Stimulated activated CD4-positive, alpha-beta T cell treated with anti-CD3 and anti-CD28 coated beads, Interleukin-2, amount 100 ng/mL, for 48 hours (primary cell): ENCODE measurements at regions not wholly inside any gene's neighbourhood (a gene's known extent, or its start where the extent isn't known, plus 50 kb on each side); places are given as distances from the start of the nearest gene placed in this dataset.
A peak's percentile ranks its signal among the peaks of the same experiment; 100 is the strongest.

ENCODE experiments used
- DNase-seq, 2 donors: peaks; one replicate each; pipeline ENCODE4 v3.0.0-alpha.2; 2020

DNA sequence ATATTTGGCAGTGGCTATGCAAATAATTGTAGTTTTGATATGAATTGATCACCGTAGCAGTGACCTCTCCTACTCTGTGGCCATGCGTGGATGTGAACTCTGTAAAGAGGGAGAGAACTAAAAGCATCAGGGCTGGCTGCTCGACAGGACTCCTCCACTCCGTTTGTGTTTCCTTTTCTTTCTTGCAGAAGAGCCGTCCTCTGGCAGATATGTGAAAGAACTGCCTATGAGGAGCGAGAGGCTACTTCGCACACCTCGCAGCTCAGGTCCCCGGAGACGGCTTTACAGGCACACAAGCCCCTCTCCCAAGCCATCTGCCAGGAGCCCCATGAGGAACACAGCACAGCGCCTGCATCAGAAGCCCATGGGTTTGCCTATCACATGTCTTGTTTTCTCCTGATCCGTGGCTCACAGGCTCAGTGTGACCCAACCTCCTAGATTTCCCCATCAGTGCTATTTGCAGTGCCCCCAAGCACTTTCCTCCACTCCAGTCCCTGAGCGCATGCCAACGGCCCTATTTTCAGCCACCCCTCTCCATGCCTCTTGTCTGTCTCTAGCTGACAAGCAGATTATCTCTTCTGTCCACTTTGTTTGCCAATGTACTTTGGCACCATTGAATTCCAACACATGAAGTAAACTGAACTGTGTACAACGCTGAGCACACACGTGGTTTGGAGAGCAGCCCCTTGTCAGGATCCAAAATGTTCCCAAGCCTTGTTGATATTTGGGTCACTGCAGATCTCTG, 164.3 kb upstream of the AKR1E2 start:
- no peak for DNase-seq

DNA sequence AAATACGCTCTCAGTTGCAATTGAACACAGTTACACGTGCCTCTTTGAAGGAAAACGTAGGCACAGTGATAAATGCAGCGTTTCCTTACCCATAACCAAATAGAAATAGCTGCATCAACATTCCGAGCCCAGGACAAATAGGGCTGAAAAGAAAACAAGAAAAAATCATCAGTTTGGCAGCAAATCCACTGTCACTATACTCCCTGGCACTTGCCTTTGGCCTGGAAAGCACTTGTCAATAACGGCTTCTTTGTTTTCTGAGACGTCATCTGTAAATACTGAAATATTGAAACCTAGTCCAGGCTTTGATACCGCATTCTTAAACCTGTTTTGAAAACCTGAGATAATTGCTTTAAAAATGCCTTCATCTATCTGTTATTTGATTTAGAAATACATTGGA, 167.2 kb upstream of the AKR1E2 start:
- DNase-seq: no peak

DNA sequence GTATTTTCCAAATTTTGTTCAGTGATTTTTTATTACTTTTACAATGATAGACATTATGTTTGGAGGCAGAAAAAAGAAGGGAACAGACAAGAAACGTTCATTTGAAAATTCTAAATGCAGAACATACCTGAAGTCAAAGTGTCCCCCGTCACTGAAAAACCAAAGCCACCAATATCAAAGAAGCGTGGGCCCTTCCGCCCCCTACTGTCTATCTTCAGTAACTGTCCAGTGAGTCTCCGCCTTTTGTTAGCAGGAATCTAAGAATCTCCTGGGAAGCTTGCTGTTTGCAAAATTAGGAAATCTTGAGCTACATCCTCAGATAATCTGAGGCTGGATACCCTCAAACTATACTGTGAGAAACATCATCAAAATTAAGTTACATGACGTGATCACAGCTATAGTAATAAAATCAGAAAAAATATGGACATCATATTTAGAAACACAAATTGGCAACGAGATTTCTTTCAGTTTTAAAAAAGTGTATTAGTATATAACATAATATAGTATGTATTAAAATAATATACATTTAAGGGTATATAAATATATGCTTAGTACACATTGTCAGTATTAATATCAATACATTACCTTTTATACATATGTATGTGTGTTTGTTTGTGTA, 169.3 kb upstream of the AKR1E2 start:
- DNase-seq: peak; percentile 16 to 25

DNA sequence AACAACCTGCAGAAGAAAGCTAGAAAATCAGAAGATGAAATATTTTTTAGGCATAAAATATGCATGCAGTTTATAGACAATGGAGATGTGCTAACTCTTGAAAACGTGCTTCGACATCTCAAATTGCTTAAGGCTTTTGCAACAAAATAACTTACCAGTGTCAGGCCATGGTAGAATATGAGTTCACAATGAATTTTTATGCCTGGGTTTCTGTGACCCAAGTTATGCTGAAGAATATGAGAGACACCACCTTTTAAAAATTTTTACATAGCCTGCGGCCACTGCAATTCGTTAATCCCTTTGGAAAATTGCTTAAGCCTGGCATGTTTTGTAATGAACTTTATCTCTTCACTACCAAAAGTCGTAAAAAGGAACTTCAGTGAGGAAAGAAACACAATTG, 170.1 kb upstream of the AKR1E2 start:
- no peak for DNase-seq

DNA sequence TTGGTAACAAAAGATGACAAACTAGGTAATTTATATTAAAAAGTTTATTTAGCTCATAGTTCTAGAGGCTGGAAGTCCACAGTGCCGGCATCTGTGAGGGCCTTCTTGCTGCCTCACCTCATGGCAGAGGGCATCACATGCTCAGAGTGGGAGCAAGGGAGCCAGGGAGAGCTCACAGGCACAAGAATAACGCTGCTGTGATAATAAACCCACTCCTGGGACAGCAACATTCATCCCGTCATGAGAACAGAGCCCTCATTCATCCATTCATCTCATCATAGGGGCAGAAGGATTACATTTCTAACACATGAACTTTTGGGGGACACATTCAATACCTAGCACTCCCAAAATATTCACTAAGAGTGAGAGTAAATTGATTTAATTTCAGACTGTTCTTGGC, 170.6 kb upstream of the AKR1E2 start:
- no peak for DNase-seq

DNA sequence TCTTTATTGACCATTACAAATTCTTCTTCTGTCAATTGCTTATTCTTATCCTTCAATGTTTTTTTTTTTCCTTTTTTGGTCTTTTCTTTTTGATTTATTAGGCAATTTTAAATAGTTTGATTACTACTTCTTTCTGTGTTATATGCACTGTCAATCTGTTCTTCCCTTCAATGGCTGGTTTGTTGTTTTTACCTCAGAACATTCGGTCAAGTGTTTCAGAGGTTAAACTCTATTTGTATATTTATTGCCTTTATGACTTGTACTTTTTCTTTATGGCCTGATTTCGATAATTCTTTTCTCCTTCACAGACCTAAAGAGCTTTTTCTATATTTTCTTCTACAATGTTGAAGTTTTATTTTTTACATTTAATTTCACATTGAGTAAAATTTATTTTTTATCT, 171.5 kb upstream of the AKR1E2 start:
- no peak for DNase-seq

DNA sequence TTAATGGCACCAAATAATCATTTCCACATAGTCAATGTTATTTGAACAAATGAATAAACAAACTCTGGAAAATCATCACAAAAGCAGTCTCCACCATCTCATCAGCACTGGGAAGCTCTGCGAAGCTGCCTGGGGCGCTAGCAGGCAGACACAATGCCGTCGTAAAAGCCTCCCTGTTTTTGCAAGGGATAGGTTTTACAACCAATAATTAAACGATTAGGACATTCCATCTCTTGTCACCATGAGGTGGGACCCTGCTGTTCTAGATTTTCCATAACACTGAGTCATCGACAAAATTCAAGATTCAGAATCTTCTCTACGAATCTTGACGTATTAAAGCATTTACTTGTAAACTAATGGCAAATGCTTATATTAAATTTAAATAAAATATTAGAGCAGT, 172.8 kb upstream of the AKR1E2 start:
- no peak for DNase-seq

DNA sequence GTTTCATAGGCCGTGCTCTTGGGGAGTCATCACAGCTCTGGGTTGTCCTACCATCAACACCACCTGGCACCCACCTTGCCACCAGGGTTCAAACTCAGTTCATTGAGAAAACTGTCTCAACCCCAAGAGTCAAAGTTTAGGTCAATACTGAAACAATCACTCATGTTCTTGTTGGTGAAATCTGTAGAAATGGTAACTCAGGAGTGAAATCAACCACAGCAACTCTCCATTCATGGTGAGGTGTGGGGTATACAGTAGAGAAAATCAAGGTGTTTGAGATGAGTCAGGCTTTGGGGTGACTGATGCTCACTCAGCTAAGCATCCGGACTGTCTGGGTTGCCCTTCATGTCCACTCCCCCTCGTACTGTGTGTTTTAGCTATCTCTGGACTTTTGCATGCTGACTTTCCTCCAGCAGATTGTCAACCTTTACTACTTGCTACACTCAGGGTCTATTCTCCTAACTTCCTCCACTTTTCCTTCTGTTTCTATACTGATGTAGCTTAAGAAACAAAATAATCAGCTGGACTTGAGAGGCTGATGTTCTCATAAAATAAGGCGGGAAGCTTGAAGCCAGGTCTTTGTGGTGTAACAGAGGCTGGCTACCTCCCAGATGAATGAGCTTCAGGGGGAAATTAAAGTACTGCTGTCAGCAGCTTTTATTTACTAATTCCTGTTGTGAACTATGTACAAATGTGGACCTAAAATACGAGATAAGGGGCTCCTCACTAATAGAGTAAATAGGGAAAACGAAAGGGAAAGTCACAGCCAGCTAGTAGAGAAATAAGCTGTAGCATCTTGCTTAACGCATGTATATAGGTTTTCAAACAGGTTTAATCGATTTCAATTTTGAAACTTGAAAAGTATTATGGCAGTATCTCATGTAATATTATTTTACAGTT, 173.6 kb upstream of the AKR1E2 start:
- DNase-seq: peak; percentile 14 to 24

DNA sequence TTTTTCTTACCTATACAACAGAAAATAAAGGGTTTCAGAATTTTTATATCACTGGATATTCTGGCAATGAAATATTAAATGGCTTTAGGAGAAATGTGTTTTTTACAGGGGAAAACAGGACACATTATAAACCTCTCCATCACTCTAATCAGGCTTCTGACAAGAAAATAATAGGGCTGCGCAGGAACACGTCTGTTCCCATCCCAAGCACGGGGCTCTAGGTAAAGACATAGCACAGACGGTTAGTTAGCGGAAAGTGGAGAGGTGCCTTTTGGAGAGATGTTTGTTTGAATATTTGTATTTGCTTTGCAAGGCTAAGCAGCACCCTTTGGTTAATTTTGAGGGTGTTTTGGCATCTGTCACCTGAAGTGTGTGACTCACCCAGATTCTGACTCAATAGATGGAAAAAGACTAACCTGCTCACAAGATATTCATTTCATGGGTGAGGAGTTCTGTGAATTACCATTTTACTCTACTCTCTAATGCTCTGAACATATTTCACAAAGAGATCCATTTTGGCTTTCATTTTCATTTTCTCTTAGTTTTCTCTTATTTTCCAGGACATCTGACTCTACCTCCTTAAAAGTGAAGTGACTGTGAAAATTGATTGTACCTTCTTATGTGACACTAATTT, 174.5 kb upstream of the AKR1E2 start:
- DNase-seq: peak in 1 of 2 donors; percentile 7

DNA sequence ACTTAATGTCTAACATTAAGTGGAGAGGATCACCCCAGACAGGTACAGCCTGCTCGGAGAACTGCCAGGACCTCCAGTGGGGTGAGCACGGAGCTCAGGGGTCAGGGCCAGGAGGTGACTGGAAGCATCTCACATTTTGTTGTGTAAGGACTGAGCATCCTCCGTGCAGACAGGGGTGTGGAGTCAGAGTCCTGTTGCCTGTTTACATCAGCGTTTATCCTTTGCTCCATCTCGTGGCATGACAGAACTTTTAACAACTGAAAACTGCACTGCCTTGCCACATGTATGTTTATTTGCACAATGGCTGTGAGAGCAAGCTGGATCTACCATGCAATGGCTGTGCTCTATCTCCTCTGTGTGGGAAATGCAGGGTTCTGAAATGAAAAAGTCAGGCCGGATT, 175.4 kb upstream of the AKR1E2 start:
- no peak for DNase-seq

DNA sequence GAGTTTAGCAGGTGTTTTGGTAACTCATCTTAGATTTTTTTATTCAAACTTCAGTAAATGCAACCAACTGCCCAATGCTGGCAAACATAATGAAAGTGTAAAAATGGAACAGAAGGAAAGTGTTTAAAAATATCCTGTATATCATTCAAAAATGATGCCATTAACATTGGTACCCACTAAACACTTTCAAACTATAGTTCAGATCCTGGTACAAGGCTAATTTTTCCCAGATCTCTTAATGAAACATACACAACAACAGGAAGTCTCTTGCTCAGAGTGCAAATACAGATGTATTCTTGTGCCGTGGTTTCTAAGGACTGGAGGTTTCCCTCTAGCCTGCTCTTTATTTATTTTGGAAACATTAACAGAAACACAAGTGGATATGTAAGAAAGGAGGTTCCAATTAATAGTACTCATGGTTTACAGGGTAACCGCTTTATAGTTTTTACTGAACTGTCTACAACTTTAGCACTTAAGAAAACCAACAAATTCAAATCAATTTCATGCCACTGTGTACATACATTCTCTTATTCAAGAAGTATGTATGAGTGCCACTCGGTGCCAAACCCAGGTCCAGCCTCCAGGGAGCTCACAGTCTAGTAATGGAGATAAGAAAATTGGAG, 176.0 kb upstream of the AKR1E2 start:
- no peak for DNase-seq

DNA sequence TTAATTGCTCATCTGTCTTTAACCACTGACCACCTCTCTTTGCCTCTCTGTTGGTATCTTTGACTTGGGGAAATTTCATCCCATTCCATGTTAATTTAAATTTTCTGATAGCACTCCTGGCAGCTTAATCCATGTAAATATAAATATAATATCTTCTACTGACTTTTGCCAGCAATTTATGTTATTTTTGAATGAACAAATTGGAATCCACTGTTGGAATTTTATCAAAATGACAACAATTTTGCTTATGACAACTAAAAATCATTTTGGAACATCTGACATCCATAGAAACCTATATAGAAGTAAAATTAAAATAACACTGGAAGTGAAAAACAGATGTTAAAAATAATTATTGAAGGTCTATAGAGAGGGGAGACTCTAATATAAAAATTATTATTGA, 176.5 kb upstream of the AKR1E2 start:
- no peak for DNase-seq

DNA sequence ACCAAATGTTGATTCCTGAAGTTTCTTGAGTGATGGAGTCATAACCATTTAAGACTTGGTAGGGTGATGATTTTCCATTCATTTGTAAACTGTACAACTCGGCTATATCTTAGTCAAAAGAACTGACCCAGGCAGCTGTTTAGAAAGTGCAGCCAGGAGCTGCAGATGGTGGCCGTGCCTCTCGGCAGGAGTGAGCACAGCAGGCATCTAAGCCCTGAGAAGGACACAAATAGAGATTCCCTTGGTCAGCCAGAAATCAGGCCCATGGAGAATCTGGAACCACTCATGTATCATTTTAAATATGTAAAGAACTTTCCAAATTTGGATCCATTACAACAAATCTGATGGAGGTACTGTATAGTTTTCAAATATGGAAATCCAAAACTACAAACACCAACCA, 177.0 kb upstream of the AKR1E2 start:
- no peak for DNase-seq

DNA sequence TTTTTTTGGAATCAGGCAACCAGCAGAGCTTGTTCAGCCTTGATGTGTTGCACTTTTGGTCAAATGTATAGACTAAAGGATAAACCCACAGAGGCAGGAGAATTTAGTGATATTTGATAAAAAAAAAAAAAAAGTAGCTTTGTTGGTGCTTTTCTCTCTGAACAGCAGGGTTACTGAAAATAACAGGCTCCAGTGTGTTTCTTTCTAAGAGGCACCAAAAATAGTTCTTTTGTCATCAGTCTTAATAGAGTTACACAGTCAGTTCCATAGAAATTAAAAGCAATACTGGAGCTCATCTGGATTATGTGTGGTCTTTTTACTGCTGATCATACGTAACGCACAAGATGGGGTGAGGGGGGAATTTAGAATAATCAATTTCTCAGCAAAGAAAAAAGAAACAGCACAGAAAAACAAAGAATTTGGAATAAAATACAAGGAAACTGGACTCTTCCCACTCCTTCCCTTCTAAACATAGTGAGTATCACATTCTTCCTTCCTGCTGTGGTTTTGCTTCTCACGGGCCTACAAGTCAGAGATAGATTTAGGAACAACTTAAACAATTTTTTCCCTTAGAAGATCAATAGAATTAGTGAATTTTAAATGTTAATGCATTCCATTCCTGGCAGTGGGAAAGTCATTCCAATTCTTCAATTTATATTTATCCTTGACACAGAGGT, 178.8 kb upstream of the AKR1E2 start:
- no peak for DNase-seq

DNA sequence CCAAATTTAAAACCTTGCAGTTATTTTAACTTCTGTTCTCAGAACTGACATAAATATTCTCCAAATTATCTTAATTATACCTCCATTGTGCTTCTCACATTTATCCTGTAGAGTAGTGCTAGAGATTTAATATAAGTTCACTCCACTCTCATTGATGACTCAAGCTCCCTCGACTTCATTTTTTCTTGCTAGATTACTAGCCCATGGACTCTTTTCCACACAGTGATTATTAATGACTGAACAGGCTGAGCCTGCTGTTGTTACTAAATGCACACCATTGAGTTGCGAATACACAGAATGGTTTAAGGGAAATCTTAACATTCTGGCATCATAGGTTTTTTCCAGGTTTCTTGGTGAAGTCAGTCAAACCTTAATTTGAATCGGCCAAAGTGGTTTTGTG, 179.5 kb upstream of the AKR1E2 start:
- no peak for DNase-seq

DNA sequence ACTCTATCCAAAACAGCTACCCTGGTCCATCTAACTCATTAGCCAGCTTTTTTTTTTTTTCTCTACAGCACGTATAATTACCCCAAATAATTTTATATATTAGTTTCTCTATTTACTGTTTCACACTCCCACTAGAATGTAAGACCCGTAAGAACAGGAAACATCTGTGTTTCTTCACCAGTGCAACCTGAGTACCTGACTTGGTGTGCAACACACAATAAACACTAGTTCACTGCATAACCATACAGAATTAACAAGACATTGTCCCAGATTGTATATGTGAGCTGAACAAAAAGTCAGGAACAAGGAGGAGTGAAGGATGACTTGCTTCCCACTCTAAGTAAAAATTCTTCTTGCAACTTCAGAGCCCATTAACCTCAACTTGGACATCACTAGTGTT, 180.2 kb upstream of the AKR1E2 start:
- DNase-seq: no peak

DNA sequence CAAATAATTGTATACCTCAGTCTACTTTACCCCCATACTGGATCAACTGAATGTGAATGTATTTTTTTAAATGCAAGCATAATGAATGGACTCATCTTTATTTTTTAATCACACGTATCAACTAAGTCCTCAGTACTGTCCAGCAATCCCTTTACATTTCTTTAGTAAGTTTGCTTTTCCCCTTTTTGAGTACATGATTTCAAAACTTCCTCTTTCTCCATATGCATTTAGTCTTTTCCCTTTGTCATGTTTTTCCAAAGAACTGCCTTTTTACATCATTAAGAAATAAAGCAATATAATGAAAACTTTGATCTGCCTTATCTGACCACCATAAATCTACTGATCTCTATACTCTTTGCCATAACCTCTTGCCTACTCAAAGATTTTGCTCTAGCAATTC, 182.5 kb upstream of the AKR1E2 start:
- DNase-seq: no peak

DNA sequence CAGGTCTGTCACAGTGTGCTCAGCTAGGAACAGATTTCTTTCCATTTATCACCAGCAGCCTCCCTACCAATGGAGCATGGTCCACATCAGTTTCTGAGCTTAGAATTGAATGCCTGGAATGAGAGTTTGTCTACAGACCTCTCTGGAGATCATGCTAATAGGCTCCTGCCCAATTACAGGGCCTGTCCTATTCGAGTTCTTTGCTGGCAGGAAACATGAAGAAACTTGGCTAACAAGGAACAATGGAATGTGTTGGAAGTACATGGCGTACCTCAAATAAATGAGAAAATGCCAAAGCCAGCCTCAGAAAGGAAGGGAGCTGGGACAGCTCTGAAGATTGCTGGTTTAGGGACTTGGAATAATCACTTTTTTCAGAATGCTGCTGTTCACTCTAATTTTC, 186.0 kb upstream of the AKR1E2 start:
- DNase-seq: no peak

DNA sequence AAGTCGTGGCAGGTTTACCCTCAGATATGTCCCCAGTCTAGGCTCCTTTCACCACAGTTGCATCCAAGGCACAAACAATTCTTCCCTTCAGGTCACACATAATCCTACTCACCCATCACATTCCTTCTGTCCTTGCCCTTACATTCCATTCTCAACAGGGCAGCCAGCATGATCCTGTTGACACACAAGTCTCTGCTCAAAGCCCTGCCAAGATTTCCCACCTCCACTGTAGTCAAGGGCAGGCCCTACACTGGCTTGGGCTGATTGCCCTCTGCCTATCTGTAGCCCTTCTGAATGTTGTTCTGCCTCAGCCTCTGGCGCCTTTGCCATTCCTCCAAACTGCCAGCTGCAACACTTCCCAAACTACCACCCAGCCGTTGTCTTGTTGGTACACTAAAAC, 187.9 kb upstream of the AKR1E2 start:
- DNase-seq: no peak

DNA sequence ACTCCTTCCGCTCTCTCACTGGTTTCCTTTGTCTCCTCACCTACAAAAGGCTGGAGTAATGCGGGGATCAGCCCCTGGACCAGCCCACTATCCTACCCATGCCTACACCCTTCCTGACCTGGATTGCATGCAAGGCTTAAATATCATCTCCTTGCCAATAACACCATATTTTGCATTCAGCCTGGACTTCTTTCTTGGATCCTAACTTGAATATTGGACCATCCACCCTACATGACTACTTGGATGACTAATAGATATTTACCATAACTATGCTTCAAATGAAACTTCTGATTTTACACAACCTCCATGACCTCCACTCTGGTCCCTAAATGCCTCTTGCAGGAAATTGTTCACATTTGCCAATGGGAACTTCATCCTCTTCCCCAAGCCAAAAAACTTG, 188.3 kb upstream of the AKR1E2 start:
- no peak for DNase-seq

DNA sequence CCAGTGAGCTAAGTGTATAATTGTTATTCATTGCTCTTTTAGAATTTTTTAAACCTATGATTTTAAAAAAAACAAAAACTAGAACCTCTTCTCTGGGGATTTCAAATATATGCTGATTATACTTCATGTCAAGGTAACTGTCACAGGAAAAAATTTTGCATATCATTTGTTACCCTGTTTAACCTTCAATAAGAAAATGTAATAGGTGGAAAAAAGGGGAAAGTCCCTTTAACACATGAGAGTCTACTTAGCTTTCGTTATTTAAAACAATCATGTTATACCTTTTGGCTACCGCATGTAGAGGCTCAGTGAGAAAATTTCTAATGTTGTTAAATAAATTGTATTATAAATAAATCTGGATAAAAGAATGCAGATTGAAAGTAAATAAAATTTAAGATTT, 190.1 kb upstream of the AKR1E2 start:
- no peak for DNase-seq

DNA sequence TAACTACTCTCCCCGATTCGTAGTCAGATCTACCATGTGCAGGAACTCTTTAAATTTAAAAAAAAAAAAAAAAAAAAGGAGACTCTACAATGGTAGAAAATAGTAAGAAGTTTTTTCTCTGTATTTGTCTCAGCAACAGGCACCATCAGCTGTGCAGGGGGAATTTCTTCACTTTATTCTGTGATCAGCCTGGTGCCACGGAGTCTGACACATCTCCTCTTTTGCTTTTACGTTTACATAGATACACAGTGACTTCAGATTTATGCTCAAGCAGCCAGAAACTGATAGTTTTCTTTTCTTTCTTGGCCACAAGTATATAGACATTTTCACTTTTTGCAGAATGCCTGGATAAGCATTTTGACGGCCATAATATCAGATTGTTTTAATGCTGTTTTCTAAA, 190.6 kb upstream of the AKR1E2 start:
- DNase-seq: no peak
